B cell (primary cell): ENCODE measurements at regions not wholly inside any gene's neighbourhood (a gene's known extent, or its start where the extent isn't known, plus 50 kb on each side); places are given as distances from the start of the nearest gene placed in this dataset.

Experiments used
- EZH2 ChIP-seq: IDR thresholded peaks from 2 replicates; pipeline ENCODE4 v1.6.1; 2012; ENCODE audit warnings: borderline replicate concordance, low read depth, mild to moderate bottlenecking, moderate library complexity, low read length; ENCODE audit not compliant: insufficient read depth, poor library complexity, severe bottlenecking
- TF ChIP-seq, protein P1 (sequence below): fragments of 200-600 bp; IDR thresholded peaks from one replicate; pipeline ENCODE4 v1.8.0; 2022; ENCODE audit warnings: antibody characterized with exemption, mild to moderate bottlenecking

DNA sequence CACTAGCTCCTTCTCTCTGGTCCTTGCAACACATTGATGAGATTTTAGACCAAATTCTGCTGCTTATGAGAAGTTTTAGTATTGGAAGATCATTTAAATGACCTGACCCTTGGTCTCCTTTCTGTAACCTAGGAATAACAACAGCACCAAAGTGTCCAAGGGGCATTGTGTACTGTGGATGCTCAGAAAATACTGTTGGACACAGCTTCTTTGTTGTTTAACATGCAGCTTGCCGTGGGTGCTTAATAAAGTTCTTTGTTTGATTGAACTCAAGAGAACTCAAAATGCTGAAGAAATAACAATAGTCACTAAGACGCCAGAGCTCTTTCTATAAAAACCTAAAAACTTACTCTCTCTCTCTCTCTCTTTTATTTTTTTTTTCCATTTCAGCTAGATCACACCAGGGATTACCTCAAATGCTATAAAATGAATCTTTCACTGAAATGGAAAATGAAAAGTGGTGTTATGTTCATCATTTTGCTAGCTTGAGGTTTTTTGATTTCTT is 548.9 kb upstream of the CDH8 start:
- TF ChIP-seq, protein P1, sequence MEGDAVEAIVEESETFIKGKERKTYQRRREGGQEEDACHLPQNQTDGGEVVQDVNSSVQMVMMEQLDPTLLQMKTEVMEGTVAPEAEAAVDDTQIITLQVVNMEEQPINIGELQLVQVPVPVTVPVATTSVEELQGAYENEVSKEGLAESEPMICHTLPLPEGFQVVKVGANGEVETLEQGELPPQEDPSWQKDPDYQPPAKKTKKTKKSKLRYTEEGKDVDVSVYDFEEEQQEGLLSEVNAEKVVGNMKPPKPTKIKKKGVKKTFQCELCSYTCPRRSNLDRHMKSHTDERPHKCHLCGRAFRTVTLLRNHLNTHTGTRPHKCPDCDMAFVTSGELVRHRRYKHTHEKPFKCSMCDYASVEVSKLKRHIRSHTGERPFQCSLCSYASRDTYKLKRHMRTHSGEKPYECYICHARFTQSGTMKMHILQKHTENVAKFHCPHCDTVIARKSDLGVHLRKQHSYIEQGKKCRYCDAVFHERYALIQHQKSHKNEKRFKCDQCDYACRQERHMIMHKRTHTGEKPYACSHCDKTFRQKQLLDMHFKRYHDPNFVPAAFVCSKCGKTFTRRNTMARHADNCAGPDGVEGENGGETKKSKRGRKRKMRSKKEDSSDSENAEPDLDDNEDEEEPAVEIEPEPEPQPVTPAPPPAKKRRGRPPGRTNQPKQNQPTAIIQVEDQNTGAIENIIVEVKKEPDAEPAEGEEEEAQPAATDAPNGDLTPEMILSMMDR = no peak
- TF ChIP-seq EZH2 = no peak
